AG04449 (cell line): ENCODE measurements at regions not wholly inside any gene's neighbourhood (a gene's known extent, or its start where the extent isn't known, plus 50 kb on each side); places are given as distances from the start of the nearest gene placed in this dataset.

Experiments
- CTCF ChIA-PET: fragments of 350-600 bp; formaldehyde crosslinking; extraction: SDS; loops from one replicate; lab custom pipeline; 2021; ENCODE audit warnings: antibody characterized with exemption; lab: Yijun Ruan, JAX
- POLR2A ChIA-PET: fragments of 400-600, 350-600 bp; formaldehyde crosslinking; extraction: SDS; loops from one replicate; lab custom pipeline; 2020; ENCODE audit warnings: antibody characterized with exemption, inconsistent platforms; lab: Yijun Ruan, JAX
- DNase-seq: peaks from one replicate; pipeline ENCODE4 v3.0.0-alpha.2; 2010; ENCODE audit warnings: low read depth, low spot score
- H3K4me3 ChIP-seq: 2 replicates; pipeline ENCODE4 v1.5.1; 2011; ENCODE audit warnings: low read depth, mild to moderate bottlenecking, control low read depth, low read length
- CTCF ChIP-seq: IDR thresholded peaks from one replicate; pipeline ENCODE4 v1.5.1; 2011; ENCODE audit warnings: mild to moderate bottlenecking, moderate library complexity, low read length, control low read depth, inconsistent platforms; ENCODE audit not compliant: insufficient read depth; ENCODE audit errors: missing control alignments

GRCh38 chr11:105296386-105296785, 156.8 kb upstream of the CARD18 start:
- no peak overlapping the region for H3K4me3 ChIP-seq
- POLR2A ChIA-PET, result no interaction called here
- CTCF ChIA-PET, result no interaction called here
- no peak for TF ChIP-seq CTCF
- DNase-seq, result no peak

- ChIA-PET POLR2A (no interaction called here), CTCF (no interaction called here)
- no peak for TF ChIP-seq CTCF
- no peak overlapping the region for H3K4me3 ChIP-seq
- no peak for DNase-seq
Observed at GRCh38 chr11:105282658-105283057, 143.1 kb upstream of the CARD18 start.

GRCh38 chr11:105274631-105275030, 135.1 kb upstream of the CARD18 start:
- no peak overlapping the region for H3K4me3 ChIP-seq
- POLR2A ChIA-PET, result no interaction called here
- CTCF ChIA-PET, result no interaction called here
- no peak for DNase-seq
- no peak for TF ChIP-seq CTCF

- no peak for TF ChIP-seq CTCF
- ChIA-PET CTCF (no interaction called here), POLR2A (interaction anchor here (0.7 kb wide), 1 partner anchor 25 kb away, joined by 3 read pairs; no protein-coding TSS in a partner anchor)
- no peak overlapping the region for H3K4me3 ChIP-seq
- DNase-seq, result no peak
Observed at GRCh38 chr11:105273660-105274280, 134.2 kb upstream of the CARD18 start.

GRCh38 chr11:105269862-105270261, 130.3 kb upstream of the CARD18 start:
- POLR2A ChIA-PET, result no interaction called here
- CTCF ChIA-PET, result no interaction called here
- TF ChIP-seq CTCF, result no peak
- DNase-seq, result no peak
- no peak overlapping the region for H3K4me3 ChIP-seq

- TF ChIP-seq CTCF, result no peak
- H3K4me3 ChIP-seq, result no peak overlapping the region
- DNase-seq, result no peak
- POLR2A ChIA-PET, result no interaction called here
- CTCF ChIA-PET, result no interaction called here
Observed at GRCh38 chr11:105268404-105269062, 129.0 kb upstream of the CARD18 start.
